ENCODE measurements at regions not wholly inside any gene's neighbourhood (a gene's known extent, or its start where the extent isn't known, plus 50 kb on each side); places are given as distances from the start of the nearest gene placed in this dataset.

DNA sequence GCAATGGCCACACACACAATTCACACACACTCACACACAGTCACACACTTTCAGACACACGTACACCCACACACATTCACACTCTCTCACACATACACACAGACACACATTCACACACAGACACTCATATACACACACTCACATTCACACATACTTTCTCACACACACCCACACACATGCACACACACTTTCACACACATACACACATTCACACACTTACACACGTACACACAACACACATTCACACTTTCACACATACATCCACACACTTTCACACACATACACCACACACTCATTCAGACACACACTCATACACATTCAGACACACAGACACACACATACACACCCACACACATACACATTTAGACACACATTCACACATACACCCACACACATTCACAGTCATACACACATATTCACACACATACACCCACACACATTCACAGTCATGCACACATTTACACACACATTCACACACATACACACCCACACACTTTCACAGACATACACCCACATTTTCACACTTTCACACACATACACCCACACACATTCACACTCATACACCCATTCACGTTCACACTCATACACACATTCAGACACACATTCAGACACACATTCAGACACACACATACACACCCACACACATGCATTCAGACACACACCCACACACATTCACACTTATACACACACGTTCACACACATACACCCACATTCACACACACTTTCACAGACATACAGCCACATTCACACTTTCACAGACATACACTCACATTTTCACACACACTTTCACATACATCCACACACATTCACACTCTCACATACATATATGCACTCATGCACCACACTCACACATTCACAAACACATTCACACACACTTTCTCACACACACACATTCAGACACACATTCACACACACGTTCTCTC is 52.6 kb upstream of the C14orf180 start (continued):
- TF ChIP-seq ZNF449 (tag by site-specific recombination; IDR thresholded peaks at IDR 0.05) (no peak), ZNF704 (tag by site-specific recombination; IDR thresholded peaks at IDR 0.05) (no peak), ZNF621 (tag by site-specific recombination; IDR thresholded peaks at IDR 0.05) (peak; percentile 46; the same call in 1 of the 2 replicates), ZNF510 (tag by site-specific recombination; IDR thresholded peaks at IDR 0.05; ENCODE audit: insufficient replicate concordance) (no peak), KLF16 (tag by site-specific recombination; IDR thresholded peaks at IDR 0.05) (no peak), IKZF3 (tag by site-specific recombination; IDR thresholded peaks at IDR 0.05) (no peak), ZNF214 (tag by site-specific recombination; IDR thresholded peaks at IDR 0.05; ENCODE audit: borderline replicate concordance) (no peak), MYNN (tag by site-specific recombination; IDR thresholded peaks at IDR 0.05; ENCODE audit: borderline replicate concordance) (no peak), ZNF837 (tag by site-specific recombination; IDR thresholded peaks at IDR 0.05) (0 out of 2 replicates have a peak, but pooled peaks have one; percentile 31), ZNF394 (tag by site-specific recombination; IDR thresholded peaks at IDR 0.05; ENCODE audit: borderline replicate concordance) (no peak), ZNF645 (tag by site-specific recombination; IDR thresholded peaks at IDR 0.05) (no peak), SP7 (tag by site-specific recombination; IDR thresholded peaks at IDR 0.05) (no peak), ZNF16 (tag by site-specific recombination; IDR thresholded peaks at IDR 0.05; ENCODE audit: low read depth) (no peak), ZBTB49 (tag by site-specific recombination; IDR thresholded peaks at IDR 0.05; ENCODE audit: low read depth) (no peak)

DNA sequence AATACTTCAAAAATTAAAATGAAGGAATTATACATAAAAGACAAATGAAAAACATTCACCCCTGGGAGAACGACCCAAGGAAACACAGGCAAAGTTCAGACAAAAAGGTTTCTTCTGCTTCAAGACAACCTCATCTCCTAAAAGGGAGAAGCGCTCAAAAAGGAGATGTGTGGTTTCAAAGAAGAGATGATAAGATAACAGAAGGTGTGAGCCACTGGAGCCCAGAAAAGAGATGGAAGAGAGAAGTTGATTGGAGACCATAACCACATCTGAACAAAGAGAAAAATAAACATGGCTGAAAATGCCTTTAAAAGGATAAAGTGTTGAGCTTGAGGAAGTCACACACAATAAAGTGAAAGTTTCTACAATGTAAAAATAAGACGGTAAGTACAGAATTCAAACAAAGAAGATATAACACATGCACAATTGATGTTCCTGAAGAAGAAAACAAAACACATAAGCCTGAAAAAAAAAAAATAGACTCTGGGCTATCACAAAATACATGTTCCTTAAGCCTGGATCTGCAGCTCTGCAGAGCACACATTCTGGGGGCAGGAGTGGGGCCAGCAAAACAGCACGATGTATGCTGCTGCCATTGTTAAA is 51.6 kb upstream of the C14orf180 start:
- CTCF ChIA-PET: interaction anchor here (1.6 kb wide), 1 partner anchor 36 kb away, joined by 7 read pairs; no protein-coding TSS in a partner anchor
- Histone ChIP-seq H3K4me3 (ENCODE audit: low read depth, low read length) (no peak overlapping the region), H3K4me1 (ENCODE audit: control insufficient read depth, insufficient read depth, low read length) (no peaks in the 10 kb centered on the region), H3K27ac (ENCODE audit: extremely low read depth, low read depth, low read length) (no peak overlapping the region), H3K9me3 (ENCODE audit: control insufficient read depth, insufficient read depth, low read depth, low read length) (no peaks in the 10 kb centered on the region), H3K36me3 (ENCODE audit: control insufficient read depth in 2 of 2, insufficient read depth in 1 of 2, low read length in 2 of 2) (no peaks in the 10 kb centered on the region; a peak in 1 of 3 replicates)
- POLR2A ChIA-PET: interaction anchor here (1.3 kb wide), 1 partner anchor 9 kb away, joined by 4 read pairs; no protein-coding TSS in a partner anchor
- peak; percentile 95 for TF ChIP-seq ZNF133 (tag by site-specific recombination; IDR thresholded peaks at IDR 0.05)
- TF ChIP-seq ZNF585B (tag by site-specific recombination; IDR thresholded peaks at IDR 0.05): no peak
- no peak for TF ChIP-seq PRDM6 (tag by site-specific recombination; IDR thresholded peaks at IDR 0.05)

All from HEK293 (cell line).